Caco-2 (cell line): ENCODE measurements at regions not wholly inside any gene's neighbourhood (a gene's known extent, or its start where the extent isn't known, plus 50 kb on each side); places are given as distances from the start of the nearest gene placed in this dataset.

Source experiments
- BruUV-seq: library from RNA; stranded (reverse); fragments of 400-500 nt; replicated peaks from 2 replicates; lab custom pipeline; 2021; lab: Mats Ljungman, UMichigan
- CTCF ChIA-PET: fragments of 300-600 bp; sonication (Branson Sonifier 250); formaldehyde crosslinking; loops from one replicate; lab custom pipeline; 2022; ENCODE audit warnings: antibody characterized with exemption; lab: Charles Lee
- POLR2A ChIA-PET: fragments of 300-600 bp; sonication (Branson Sonifier 250); formaldehyde crosslinking; loops from one replicate; lab custom pipeline; 2022; ENCODE audit warnings: antibody characterized with exemption; lab: Charles Lee
- DNase-seq, 2 experiments: peaks; one replicate each; pipeline versions ENCODE4 v3.0.0 to v3.0.0-alpha.2; 2020 to 2022
- H3K27me3 ChIP-seq: replicated peaks from 2 replicates; pipeline ENCODE4 v1.6.0; 2011; ENCODE audit warnings: low read length; ENCODE audit not compliant: control insufficient read depth, insufficient read depth
- H3K36me3 ChIP-seq: 2 replicates; pipeline ENCODE4 v1.5.1; 2011; ENCODE audit warnings: low read length; ENCODE audit not compliant: control insufficient read depth, insufficient read depth
- H3K4me1 ChIP-seq: fragments of 250-450 bp; sonication (Bioruptor Pico); 2 replicates; pipeline ENCODE4 v1.5.1; 2020; ENCODE audit warnings: mild to moderate bottlenecking
- H3K4me3 ChIP-seq: 2 replicates; pipeline ENCODE4 v1.5.1; 2011; ENCODE audit warnings: low read depth, mild to moderate bottlenecking, control low read depth, low read length
- H3K9me3 ChIP-seq: fragments of 250-450 bp; sonication (Bioruptor Pico); 2 replicates; pipeline ENCODE4 v1.5.1; 2020; ENCODE audit warnings: mild to moderate bottlenecking, moderate library complexity
- H3K27ac Mint-ChIP-seq: one replicate; pipeline ENCODE4 v1.8.0; 2022; ENCODE audit warnings: mixed read lengths; ENCODE audit not compliant: unreplicated experiment
- H3K27me3 Mint-ChIP-seq: one replicate; pipeline ENCODE4 v1.8.0; 2022; ENCODE audit warnings: mixed read lengths; ENCODE audit not compliant: insufficient read depth, unreplicated experiment
- H3K36me3 Mint-ChIP-seq: one replicate; pipeline ENCODE4 v1.8.0; 2022; ENCODE audit warnings: mild to moderate bottlenecking, mixed read lengths; ENCODE audit not compliant: insufficient read depth, unreplicated experiment
- H3K4me1 Mint-ChIP-seq: one replicate; pipeline ENCODE4 v1.8.0; 2022; ENCODE audit warnings: low read depth, mixed read lengths; ENCODE audit not compliant: unreplicated experiment
- H3K4me3 Mint-ChIP-seq: one replicate; pipeline ENCODE4 v1.8.0; 2022; ENCODE audit warnings: mild to moderate bottlenecking, moderate library complexity, mixed read lengths; ENCODE audit not compliant: unreplicated experiment
- H3K9me3 Mint-ChIP-seq: one replicate; pipeline ENCODE4 v1.8.0; 2022; ENCODE audit warnings: mixed read lengths; ENCODE audit not compliant: unreplicated experiment
- CTCF ChIP-seq, 2 experiments: fragments of 200-600 bp in 1 of 2; IDR thresholded peaks; 1 replicate in 1 of 2; 2 replicates in 1 of 2; pipeline versions ENCODE4 v1.5.1 to v1.8.0; 2011 to 2022; ENCODE audit warnings: antibody characterized with exemption in 1 of 2, control low read depth in 1 of 2, inconsistent platforms in 1 of 2, low read depth in 1 of 2, low read length in 1 of 2, mild to moderate bottlenecking in 1 of 2, moderate library complexity in 1 of 2; ENCODE audit not compliant: insufficient read depth in 1 of 2, severe bottlenecking in 1 of 2, unreplicated experiment in 1 of 2
- intact Hi-C: fragments of 100-400 bp; cut with micrococcal nuclease; formaldehyde crosslinking; loops from one replicate; pipeline ENCODE4 v1.10.0; 2022; ENCODE audit not compliant: unreplicated experiment

DNA sequence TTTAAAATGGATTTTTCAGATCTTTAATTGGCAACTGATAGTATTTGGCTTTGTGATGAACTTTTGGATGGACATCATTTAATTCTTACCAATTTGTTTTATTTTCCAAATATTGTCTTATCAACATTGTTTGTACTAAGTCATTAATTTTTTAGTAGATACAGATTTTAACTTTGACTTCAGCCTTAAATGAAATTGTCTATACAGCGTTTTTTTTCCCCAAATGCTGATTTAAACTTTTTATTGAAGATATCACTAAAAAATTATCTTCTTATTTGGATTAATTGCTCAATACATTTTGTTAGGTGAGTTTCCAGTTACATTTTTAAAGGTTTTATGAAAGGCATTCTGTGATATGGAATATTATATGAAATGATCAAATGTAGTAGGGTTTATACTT, 123.6 kb upstream of the MMS22L start:
- no peaks in the 10 kb centered on the region for H3K36me3 ChIP-seq
- POLR2A ChIA-PET: no interaction called here
- 0 out of 2 replicates have a peak, but pooled peaks cover under 1% of the 10 kb centered on the region for H3K4me1 ChIP-seq
- DNase-seq: no peak
- BruUV-seq: no TSS peak
- no peaks in the 10 kb centered on the region for H3K27me3 ChIP-seq
- TF ChIP-seq CTCF (IDR thresholded peaks at IDR 0.05; ENCODE audit: insufficient read depth in 1 of 2, low read depth in 1 of 2, low read length in 1 of 2, severe bottlenecking in 1 of 2, unreplicated experiment in 1 of 2): no peak
- no peak overlapping the region for H3K4me3 ChIP-seq
- intact Hi-C loops: no loop called here
- H3K9me3 ChIP-seq: no peaks in the 10 kb centered on the region
- no peak overlapping the region for H3K4me3 Mint-ChIP-seq
- no peaks in the 10 kb centered on the region for H3K27me3 Mint-ChIP-seq
- no peak overlapping the region for H3K27ac Mint-ChIP-seq
- CTCF ChIA-PET: no interaction called here
- H3K4me1 Mint-ChIP-seq: peaks cover 3% of the 10 kb centered on the region
- H3K9me3 Mint-ChIP-seq: no peaks in the 10 kb centered on the region
- H3K36me3 Mint-ChIP-seq: no peaks in the 10 kb centered on the region

GRCh38 chr6:97411610-97412009, 128.6 kb upstream of the MMS22L start:
- Histone ChIP-seq H3K36me3 (no peaks in the 10 kb centered on the region), H3K27me3 (no peaks in the 10 kb centered on the region), H3K9me3 (no peaks in the 10 kb centered on the region), H3K4me3 (no peak overlapping the region), H3K4me1 (no peaks in the 10 kb centered on the region)
- Mint-ChIP-seq H3K27me3 (no peaks in the 10 kb centered on the region), H3K27ac (no peak overlapping the region), H3K4me3 (no peak overlapping the region), H3K9me3 (no peaks in the 10 kb centered on the region), H3K4me1 (no peaks in the 10 kb centered on the region), H3K36me3 (no peaks in the 10 kb centered on the region)
- ChIA-PET POLR2A (no interaction called here), CTCF (no interaction called here)
- DNase-seq: no peak
- intact Hi-C loops: no loop called here
- no TSS peak for BruUV-seq
- TF ChIP-seq CTCF (IDR thresholded peaks at IDR 0.05; ENCODE audit: insufficient read depth in 1 of 2, low read depth in 1 of 2, low read length in 1 of 2, severe bottlenecking in 1 of 2, unreplicated experiment in 1 of 2): no peak

- no peak for TF ChIP-seq CTCF (IDR thresholded peaks at IDR 0.05; ENCODE audit: insufficient read depth in 1 of 2, low read depth in 1 of 2, low read length in 1 of 2, severe bottlenecking in 1 of 2, unreplicated experiment in 1 of 2)
- ChIA-PET CTCF (no interaction called here), POLR2A (no interaction called here)
- H3K4me3 Mint-ChIP-seq: no peak overlapping the region
- H3K27me3 Mint-ChIP-seq: peaks cover 4% of the 10 kb centered on the region
- no peak overlapping the region for H3K27ac Mint-ChIP-seq
- no TSS peak for BruUV-seq
- H3K4me1 Mint-ChIP-seq: no peaks in the 10 kb centered on the region
- no peaks in the 10 kb centered on the region for H3K27me3 ChIP-seq
- H3K9me3 Mint-ChIP-seq: no peaks in the 10 kb centered on the region
- intact Hi-C loops: no loop called here
- no peak for DNase-seq
- H3K36me3 Mint-ChIP-seq: no peaks in the 10 kb centered on the region
- H3K9me3 ChIP-seq: no peaks in the 10 kb centered on the region
- H3K36me3 ChIP-seq: no peaks in the 10 kb centered on the region
- H3K4me3 ChIP-seq: no peak overlapping the region
- no peaks in the 10 kb centered on the region for H3K4me1 ChIP-seq
Observed at GRCh38 chr6:97412511-97412910, 129.5 kb upstream of the MMS22L start.
